Caco-2 (cell line): ENCODE measurements at regions not wholly inside any gene's neighbourhood (a gene's known extent, or its start where the extent isn't known, plus 50 kb on each side); places are given as distances from the start of the nearest gene placed in this dataset.

Experiments
- BruUV-seq: library from RNA; stranded (reverse); fragments of 400-500 nt; replicated peaks from 2 replicates; lab custom pipeline; 2021; lab: Mats Ljungman, UMichigan
- CTCF ChIA-PET: fragments of 300-600 bp; sonication (Branson Sonifier 250); formaldehyde crosslinking; loops from one replicate; lab custom pipeline; 2022; ENCODE audit warnings: antibody characterized with exemption; lab: Charles Lee
- POLR2A ChIA-PET: fragments of 300-600 bp; sonication (Branson Sonifier 250); formaldehyde crosslinking; loops from one replicate; lab custom pipeline; 2022; ENCODE audit warnings: antibody characterized with exemption; lab: Charles Lee
- DNase-seq, 2 experiments: peaks; one replicate each; pipeline versions ENCODE4 v3.0.0 to v3.0.0-alpha.2; 2020 to 2022
- H3K27me3 ChIP-seq: replicated peaks from 2 replicates; pipeline ENCODE4 v1.6.0; 2011; ENCODE audit warnings: low read length; ENCODE audit not compliant: control insufficient read depth, insufficient read depth
- H3K36me3 ChIP-seq: 2 replicates; pipeline ENCODE4 v1.5.1; 2011; ENCODE audit warnings: low read length; ENCODE audit not compliant: control insufficient read depth, insufficient read depth
- H3K4me1 ChIP-seq: fragments of 250-450 bp; sonication (Bioruptor Pico); 2 replicates; pipeline ENCODE4 v1.5.1; 2020; ENCODE audit warnings: mild to moderate bottlenecking
- H3K4me3 ChIP-seq: 2 replicates; pipeline ENCODE4 v1.5.1; 2011; ENCODE audit warnings: low read depth, mild to moderate bottlenecking, control low read depth, low read length
- H3K9me3 ChIP-seq: fragments of 250-450 bp; sonication (Bioruptor Pico); 2 replicates; pipeline ENCODE4 v1.5.1; 2020; ENCODE audit warnings: mild to moderate bottlenecking, moderate library complexity
- H3K27ac Mint-ChIP-seq: one replicate; pipeline ENCODE4 v1.8.0; 2022; ENCODE audit warnings: mixed read lengths; ENCODE audit not compliant: unreplicated experiment
- H3K27me3 Mint-ChIP-seq: one replicate; pipeline ENCODE4 v1.8.0; 2022; ENCODE audit warnings: mixed read lengths; ENCODE audit not compliant: insufficient read depth, unreplicated experiment
- H3K36me3 Mint-ChIP-seq: one replicate; pipeline ENCODE4 v1.8.0; 2022; ENCODE audit warnings: mild to moderate bottlenecking, mixed read lengths; ENCODE audit not compliant: insufficient read depth, unreplicated experiment
- H3K4me1 Mint-ChIP-seq: one replicate; pipeline ENCODE4 v1.8.0; 2022; ENCODE audit warnings: low read depth, mixed read lengths; ENCODE audit not compliant: unreplicated experiment
- H3K4me3 Mint-ChIP-seq: one replicate; pipeline ENCODE4 v1.8.0; 2022; ENCODE audit warnings: mild to moderate bottlenecking, moderate library complexity, mixed read lengths; ENCODE audit not compliant: unreplicated experiment
- H3K9me3 Mint-ChIP-seq: one replicate; pipeline ENCODE4 v1.8.0; 2022; ENCODE audit warnings: mixed read lengths; ENCODE audit not compliant: unreplicated experiment
- intact Hi-C: fragments of 100-400 bp; cut with micrococcal nuclease; formaldehyde crosslinking; loops from one replicate; pipeline ENCODE4 v1.10.0; 2022; ENCODE audit not compliant: unreplicated experiment
- TF ChIP-seq, protein P1 (sequence below), 2 experiments: fragments of 200-600 bp in 1 of 2; IDR thresholded peaks; 1 replicate in 1 of 2; 2 replicates in 1 of 2; pipeline versions ENCODE4 v1.5.1 to v1.8.0; 2011 to 2022; ENCODE audit warnings: antibody characterized with exemption in 1 of 2, control low read depth in 1 of 2, inconsistent platforms in 1 of 2, low read depth in 1 of 2, low read length in 1 of 2, mild to moderate bottlenecking in 1 of 2, moderate library complexity in 1 of 2; ENCODE audit not compliant: insufficient read depth in 1 of 2, severe bottlenecking in 1 of 2, unreplicated experiment in 1 of 2

DNA sequence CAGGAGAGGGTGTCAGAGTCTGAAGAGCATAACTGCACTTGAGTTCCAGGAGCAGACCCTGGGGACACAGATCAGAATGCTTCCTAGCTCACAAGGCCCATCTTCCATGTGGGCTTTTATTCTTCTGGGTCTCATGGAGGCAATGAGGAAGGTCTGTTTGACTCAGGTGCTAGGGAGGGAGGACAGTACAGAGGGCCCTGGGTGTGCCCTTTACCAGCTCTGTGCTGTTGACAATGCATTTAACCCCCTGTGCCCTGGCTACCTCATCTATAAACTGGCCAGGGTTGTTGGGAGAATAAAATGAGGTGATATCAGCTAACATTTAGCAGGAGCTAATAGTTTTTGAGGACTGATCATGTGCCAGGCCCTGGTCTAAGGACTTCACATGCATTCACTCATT, 318.0 kb downstream of the DMAC1 start:
- Mint-ChIP-seq H3K36me3 (no peaks in the 10 kb centered on the region), H3K4me3 (no peak overlapping the region), H3K9me3 (no peaks in the 10 kb centered on the region), H3K4me1 (no peaks in the 10 kb centered on the region), H3K27me3 (peaks cover 7% of the 10 kb centered on the region), H3K27ac (no peak overlapping the region)
- BruUV-seq, result no TSS peak
- DNase-seq, result no peak
- Histone ChIP-seq H3K27me3 (no peaks in the 10 kb centered on the region), H3K4me1 (no peaks in the 10 kb centered on the region), H3K36me3 (no peaks in the 10 kb centered on the region), H3K9me3 (no peaks in the 10 kb centered on the region), H3K4me3 (no peak overlapping the region)
- ChIA-PET POLR2A (no interaction called here), CTCF (no interaction called here)
- intact Hi-C loops, result no loop called here
- TF ChIP-seq, protein P1, sequence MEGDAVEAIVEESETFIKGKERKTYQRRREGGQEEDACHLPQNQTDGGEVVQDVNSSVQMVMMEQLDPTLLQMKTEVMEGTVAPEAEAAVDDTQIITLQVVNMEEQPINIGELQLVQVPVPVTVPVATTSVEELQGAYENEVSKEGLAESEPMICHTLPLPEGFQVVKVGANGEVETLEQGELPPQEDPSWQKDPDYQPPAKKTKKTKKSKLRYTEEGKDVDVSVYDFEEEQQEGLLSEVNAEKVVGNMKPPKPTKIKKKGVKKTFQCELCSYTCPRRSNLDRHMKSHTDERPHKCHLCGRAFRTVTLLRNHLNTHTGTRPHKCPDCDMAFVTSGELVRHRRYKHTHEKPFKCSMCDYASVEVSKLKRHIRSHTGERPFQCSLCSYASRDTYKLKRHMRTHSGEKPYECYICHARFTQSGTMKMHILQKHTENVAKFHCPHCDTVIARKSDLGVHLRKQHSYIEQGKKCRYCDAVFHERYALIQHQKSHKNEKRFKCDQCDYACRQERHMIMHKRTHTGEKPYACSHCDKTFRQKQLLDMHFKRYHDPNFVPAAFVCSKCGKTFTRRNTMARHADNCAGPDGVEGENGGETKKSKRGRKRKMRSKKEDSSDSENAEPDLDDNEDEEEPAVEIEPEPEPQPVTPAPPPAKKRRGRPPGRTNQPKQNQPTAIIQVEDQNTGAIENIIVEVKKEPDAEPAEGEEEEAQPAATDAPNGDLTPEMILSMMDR (IDR thresholded peaks at IDR 0.05; ENCODE audit: insufficient read depth in 1 of 2, low read depth in 1 of 2, low read length in 1 of 2, severe bottlenecking in 1 of 2, unreplicated experiment in 1 of 2), result no peak

DNA sequence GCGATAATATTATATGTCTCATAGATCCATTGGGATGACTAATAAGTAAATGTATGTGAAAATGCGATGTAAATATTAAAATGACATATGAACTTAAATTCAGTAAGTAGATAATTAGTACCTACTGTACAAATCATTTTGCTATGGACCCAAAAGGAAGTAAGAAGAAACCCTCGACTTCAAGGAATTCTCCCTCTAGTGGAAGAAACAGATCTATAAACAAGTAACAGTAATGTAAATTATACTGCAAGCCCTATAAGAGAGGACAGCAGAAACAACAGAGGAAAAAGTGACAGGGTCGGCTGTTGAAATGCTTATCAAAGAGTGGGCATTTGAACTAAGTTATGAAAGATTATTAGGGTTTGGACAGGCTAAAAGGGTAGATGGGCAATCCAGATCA, 320.3 kb downstream of the DMAC1 start:
- Mint-ChIP-seq H3K4me3 (no peak overlapping the region), H3K27me3 (peaks cover 7% of the 10 kb centered on the region), H3K4me1 (no peaks in the 10 kb centered on the region), H3K9me3 (no peaks in the 10 kb centered on the region), H3K27ac (no peak overlapping the region), H3K36me3 (no peaks in the 10 kb centered on the region)
- DNase-seq, result no peak
- intact Hi-C loops, result no loop called here
- no peaks in the 10 kb centered on the region for H3K36me3 ChIP-seq
- TF ChIP-seq, protein P1 (IDR thresholded peaks at IDR 0.05; ENCODE audit: insufficient read depth in 1 of 2, low read depth in 1 of 2, low read length in 1 of 2, severe bottlenecking in 1 of 2, unreplicated experiment in 1 of 2), result no peak
- no peaks in the 10 kb centered on the region for H3K4me1 ChIP-seq
- CTCF ChIA-PET, result no interaction called here
- no peak overlapping the region for H3K4me3 ChIP-seq
- H3K9me3 ChIP-seq, result no peaks in the 10 kb centered on the region
- BruUV-seq, result no TSS peak
- POLR2A ChIA-PET, result no interaction called here
- H3K27me3 ChIP-seq, result no peaks in the 10 kb centered on the region

DNA sequence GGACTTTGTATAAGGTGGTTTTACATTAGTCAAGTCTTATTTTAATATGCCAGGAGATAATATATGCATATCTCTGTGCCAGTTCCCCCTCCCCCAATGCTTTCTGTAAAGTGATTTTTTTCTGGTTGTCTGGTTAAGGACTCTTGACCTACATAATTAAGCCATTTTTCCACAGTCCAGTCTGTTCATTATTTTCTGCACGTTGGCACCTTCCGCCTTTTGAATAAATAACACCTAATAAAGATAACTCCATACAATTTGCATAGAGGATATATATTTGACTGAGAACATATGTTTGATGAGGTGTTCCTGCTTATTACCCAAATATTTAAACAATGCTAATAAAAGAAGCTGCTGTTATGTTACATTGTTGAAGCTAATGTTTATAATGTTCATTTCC, 320.9 kb downstream of the DMAC1 start:
- no peak for DNase-seq
- Histone ChIP-seq H3K9me3 (no peaks in the 10 kb centered on the region), H3K4me1 (no peaks in the 10 kb centered on the region), H3K27me3 (no peaks in the 10 kb centered on the region), H3K4me3 (no peak overlapping the region), H3K36me3 (no peaks in the 10 kb centered on the region)
- no TSS peak for BruUV-seq
- intact Hi-C loops, result no loop called here
- Mint-ChIP-seq H3K9me3 (no peaks in the 10 kb centered on the region), H3K4me1 (no peaks in the 10 kb centered on the region), H3K36me3 (no peaks in the 10 kb centered on the region), H3K4me3 (no peak overlapping the region), H3K27me3 (peaks cover 7% of the 10 kb centered on the region), H3K27ac (no peak overlapping the region)
- CTCF ChIA-PET, result no interaction called here
- TF ChIP-seq, protein P1 (IDR thresholded peaks at IDR 0.05; ENCODE audit: insufficient read depth in 1 of 2, low read depth in 1 of 2, low read length in 1 of 2, severe bottlenecking in 1 of 2, unreplicated experiment in 1 of 2), result no peak
- POLR2A ChIA-PET, result no interaction called here
